GM19467 (cell line): ENCODE measurements at regions not wholly inside any gene's neighbourhood (a gene's known extent, or its start where the extent isn't known, plus 50 kb on each side); places are given as distances from the start of the nearest gene placed in this dataset.

Experiments used
- ATAC-seq: cut with Tn5 transposase; IDR thresholded peaks from one replicate; pipeline ENCODE4 v1.9.1; 2021; ENCODE audit warnings: mild to moderate bottlenecking, moderate library complexity; ENCODE audit not compliant: unreplicated experiment

- ATAC-seq: no peak
Measured at GRCh38 chr16:86304868-86305267, 205.5 kb upstream of the FOXF1 start.

DNA sequence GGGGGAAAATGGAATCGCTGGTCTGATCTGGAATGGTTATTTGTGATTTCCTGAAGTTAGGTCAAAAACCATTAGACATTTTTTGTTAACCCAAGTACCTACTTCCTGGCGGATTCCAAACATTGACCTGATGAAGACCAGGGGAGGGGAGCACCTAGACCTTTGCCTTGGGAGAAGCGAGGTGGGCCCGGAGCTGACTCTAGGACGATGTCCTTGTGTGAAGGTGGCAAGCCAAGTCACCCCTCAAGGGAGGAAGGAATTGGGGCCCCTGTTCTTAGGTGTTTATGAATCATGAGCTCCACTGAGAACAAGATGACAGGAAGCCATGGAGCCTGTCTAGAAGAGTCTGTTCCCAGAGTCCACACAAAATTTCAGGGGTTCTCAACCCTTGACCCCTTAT lies 204.9 kb upstream of the FOXF1 start:
- ATAC-seq: no peak

- no peak for ATAC-seq
Measured at GRCh38 chr16:86306011-86306644, 204.2 kb upstream of the FOXF1 start.

DNA sequence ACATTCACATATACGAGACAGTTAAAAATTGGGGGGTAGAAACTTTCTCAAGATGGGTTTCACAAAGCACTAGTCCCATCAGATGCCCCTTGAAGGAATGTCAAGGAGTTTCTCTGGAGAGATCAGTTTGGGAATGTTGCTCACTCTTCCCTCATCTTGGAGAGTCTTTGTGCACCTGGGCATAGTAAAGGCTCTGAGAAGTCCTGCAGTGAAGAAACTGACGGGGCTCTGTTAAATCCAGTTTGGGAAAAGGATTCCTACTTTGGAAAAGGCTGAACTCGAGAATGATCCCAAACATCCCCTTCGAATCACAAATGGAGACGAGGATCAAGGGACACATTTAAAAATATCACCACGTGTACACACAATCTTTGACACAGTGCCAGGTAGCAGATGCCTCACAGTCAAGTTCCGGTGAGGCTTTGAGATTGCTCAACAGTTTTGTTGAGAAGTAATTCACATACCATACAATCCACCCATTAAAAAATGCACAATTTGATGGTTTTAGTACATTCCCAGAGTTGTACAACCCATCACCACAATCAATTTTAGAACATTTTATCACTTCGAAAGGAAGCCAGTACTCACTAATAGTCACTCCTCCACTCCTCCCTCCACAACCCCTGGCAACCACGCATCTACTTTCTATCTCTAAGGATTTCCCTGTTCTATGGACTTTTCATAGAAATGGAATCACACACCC lies 203.4 kb upstream of the FOXF1 start:
- no peak for ATAC-seq

GRCh38 chr16:86307514-86307903 lies 202.8 kb upstream of the FOXF1 start:
- no peak for ATAC-seq

GRCh38 chr16:86308514-86308913 lies 201.8 kb upstream of the FOXF1 start:
- ATAC-seq: no peak

DNA sequence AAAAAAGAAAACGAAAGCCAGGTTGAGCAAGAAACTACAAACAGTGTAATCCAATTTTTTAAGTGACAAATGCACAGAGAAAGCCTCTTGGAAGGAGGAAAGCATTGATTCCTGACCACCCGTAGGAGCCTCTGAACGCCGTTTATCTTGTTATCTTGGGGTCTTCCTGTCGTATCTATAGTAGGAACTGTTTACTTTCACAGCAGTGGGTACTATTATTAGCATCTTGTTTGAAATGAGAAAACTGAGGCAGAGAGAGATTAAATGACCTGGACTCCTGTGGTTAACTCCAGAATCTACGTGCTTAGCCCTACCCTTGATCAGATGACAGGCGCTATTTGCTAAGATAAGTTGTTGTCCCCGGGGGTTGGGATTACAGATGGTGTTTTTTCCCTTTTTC lies 196.7 kb upstream of the FOXF1 start:
- no peak for ATAC-seq

DNA sequence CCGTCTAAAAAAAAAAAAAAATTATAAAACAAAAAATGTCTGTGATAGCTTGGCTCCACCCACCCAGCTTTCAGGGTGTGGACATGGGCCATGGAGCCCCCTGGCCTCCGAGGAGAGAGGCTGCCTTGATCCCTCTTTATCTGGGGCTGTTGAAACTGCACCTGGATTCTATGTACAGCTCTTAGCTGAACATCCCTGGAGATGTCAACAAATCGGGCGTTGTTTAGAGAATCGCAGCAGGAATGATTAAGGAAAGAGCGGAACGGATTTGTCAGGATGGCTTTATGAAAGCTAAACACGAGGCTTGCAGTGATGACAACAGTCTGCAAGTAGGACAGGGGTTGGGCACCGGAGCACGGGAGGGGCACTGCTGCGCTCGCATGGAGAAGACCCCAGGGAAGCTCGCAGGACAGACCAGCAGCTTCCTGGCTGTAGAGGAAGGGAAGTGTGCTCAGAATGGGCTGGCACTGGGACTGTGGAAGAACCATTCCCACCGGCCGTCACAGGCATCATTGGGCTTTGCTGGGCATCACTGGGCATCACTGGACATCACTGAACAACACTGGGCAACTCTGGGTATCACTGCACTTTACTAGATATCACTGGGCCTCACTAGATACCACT lies 195.8 kb upstream of the FOXF1 start:
- ATAC-seq: no peak

- ATAC-seq: no peak
Measured at GRCh38 chr16:86316967-86317812, 193.1 kb upstream of the FOXF1 start.

DNA sequence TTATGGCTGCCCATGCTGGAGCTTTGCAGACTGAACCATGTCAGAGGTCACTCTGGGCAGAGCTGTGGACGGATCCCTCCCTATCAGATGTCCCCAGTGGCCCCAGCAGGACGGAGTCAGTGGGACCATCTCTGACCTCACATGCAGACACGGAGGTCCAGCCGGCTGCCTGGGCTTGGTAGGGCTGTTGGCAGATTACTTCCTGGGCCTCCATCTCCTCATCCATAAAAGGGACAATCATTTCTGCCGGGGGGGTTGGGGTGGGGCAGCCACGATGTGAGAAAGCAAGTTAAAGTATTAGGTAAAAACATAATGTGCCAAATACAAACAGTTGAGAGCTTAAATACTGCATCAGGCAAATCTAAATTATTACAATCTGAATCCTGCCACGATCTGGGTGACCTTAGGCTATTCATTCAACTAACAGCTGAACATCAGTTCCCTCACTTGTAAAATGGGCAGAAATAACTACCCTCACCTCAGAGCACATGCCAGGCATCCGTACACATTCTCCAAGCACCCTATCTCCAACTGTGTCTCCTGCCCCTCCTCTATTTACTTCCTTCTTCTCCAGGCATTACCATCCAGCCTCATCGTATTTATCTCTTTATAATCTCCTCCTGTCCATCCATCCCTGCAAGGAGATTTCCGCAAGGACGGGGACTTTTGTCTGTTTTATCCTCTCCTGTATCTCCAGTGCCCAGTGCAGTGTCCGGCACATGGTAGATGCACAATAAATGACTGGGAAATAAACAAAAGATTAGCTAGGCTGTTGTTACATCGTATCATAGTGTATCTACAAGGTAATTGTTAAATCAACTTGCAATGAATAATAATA lies 192.3 kb upstream of the FOXF1 start:
- ATAC-seq: no peak

DNA sequence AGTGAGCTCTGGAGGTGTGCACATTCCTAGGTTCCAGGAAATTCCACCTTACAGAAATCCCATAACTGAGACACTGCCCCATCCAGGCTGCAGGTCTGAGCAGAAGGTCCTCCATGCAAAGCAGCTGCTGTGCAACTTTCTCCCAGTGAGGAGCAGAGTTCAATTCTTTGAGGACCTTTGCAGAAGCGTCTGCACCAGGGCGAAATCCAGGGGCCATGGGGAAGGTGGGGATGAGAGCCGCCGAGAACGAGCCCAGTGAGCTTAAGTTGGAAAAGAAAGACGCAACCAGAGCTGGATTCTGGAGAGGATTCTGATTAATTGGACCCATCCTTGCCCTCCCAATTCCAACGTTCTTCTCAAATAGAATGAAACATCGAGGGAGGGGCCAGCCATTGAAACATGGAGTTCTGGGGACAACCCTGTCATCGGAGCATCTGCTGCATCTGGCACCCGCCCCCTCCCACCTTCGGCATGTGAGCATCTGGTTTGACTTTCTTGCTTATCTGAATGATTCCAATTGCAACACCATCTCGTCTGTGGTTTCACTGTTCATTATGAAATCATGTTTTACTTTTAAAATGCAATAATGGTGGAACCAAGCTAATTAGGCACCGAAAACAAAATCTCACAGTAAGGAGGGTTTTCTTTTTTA lies 190.6 kb upstream of the FOXF1 start:
- no peak for ATAC-seq

DNA sequence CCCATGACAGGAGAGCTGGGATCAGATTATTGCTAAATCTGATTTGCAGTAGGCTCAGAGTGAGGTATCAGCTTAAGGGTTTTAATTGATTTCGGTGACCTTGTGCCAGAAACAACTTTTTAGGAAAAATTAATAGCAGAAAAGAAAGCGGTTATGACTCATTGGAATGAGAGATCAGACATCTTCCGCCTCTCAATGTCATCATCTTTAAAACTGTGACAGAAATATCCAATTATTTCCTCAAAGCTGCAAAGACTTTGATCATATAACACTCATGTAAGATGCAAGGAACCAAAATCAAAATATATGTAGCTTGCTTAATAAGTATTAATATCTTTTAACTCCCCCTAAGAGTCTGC lies 190.1 kb upstream of the FOXF1 start:
- ATAC-seq: no peak

DNA sequence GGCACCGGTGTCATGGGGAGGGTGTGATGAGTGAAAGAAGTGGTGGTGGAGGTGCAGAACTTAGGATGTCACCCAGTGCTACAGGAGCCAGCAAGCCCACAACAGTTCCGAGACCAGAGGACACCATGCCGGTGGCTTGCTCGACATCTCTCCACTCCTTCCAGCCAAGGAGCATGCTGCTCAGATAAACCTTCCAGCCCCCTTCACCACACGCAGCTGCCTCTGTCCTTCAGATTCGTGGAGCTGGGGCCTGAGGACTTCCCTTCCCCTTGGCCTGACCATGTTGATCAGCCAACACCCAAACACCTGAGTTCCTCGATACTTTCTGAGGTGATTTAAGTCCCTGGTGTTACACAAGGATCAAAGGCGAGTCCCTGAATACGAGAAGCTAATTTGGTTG lies 188.8 kb upstream of the FOXF1 start:
- ATAC-seq: no peak

DNA sequence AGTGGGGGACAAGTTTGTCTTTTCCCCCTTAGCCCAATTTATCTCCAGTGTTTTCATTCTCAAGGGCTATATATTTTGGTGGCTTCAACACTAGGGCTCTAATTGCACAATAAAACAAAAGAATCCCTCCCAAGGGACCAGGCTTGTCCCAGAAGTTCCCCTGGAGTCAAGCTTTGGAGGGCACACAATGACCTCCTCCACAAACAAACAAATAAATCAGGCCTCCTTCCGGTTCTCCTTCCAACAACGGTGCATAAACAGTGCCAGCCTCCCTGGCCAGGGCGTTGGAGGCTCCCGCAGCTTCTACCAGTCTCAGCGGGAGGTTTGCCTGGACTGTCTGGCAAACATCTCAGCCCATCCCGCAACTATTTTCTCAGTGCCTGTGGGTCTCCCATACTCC lies 188.0 kb upstream of the FOXF1 start:
- ATAC-seq: no peak

DNA sequence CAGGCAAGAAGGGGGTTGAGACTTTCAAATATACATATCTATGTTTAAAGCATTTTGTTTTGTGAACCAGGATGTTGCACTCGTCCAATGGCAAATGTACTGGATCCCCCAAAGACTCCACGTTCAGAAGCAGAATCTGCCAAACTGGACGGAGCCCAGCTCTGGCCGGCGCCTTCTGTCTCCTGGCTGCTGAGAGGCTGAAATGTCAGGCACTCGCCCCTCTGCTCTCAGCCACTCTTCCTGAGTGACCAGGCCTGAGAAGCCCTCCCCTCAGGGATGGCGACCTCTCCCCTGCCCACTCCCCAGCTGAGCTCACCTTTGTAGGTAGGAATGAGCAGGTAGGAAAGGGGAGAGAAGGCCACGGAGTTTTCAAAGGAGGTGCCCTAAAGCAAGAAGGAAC lies 187.5 kb upstream of the FOXF1 start:
- ATAC-seq: no peak

GRCh38 chr16:86324320-86324719 lies 186.0 kb upstream of the FOXF1 start:
- ATAC-seq: no peak

- ATAC-seq: no peak
Measured at GRCh38 chr16:86325360-86325759, 185.0 kb upstream of the FOXF1 start.

DNA sequence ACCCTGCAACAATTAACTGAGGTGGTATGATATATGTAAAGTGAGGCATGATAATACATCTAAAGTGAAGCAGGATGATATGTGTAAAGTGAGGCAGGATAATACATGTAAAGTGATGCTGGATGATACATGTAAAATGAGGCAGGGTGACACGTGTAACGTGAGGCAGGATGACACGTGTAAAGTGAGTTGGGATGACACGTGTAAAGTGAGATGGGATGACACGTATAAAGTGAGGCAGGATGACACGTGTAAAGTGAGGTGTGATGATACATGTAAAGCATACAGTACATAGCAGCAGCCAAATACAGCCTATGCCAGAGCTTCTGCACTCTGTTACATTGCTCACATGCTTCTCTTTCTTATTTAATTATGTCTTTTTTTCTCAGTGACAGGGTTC lies 184.4 kb upstream of the FOXF1 start:
- ATAC-seq: no peak

DNA sequence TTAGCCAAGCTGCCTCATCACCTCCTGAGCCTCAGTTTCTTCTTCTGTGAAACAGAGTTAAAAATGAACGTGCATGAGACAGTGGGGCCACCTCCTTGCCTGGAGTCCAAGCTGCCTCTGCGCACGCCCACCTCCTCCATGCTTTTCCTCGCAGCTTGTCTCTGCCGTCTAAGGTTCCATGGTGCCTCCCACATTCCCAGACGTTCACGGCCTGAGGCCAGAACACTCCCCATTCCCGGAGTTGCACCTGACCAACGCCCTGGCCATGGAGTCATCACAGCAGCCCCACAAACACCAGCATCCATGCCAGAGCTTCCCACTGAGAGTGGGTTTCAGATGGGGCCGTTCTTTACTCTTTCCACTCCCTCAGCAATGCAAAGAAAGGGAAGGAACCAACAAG lies 183.0 kb upstream of the FOXF1 start:
- no peak for ATAC-seq

GRCh38 chr16:86330906-86331305 lies 179.4 kb upstream of the FOXF1 start:
- ATAC-seq: no peak
